RKO (cell line): ENCODE measurements at regions not wholly inside any gene's neighbourhood (a gene's known extent, or its start where the extent isn't known, plus 50 kb on each side); places are given as distances from the start of the nearest gene placed in this dataset.
"Not testable (repeated sequence)": the region's sequence is repeated elsewhere in the genome, so short reads cannot be mapped to it uniquely, and the experiment has no call there.

Source experiments
- DNase-seq: peaks from one replicate; pipeline ENCODE4 v3.0.0-alpha.2; 2016; ENCODE audit warnings: low spot score

DNA sequence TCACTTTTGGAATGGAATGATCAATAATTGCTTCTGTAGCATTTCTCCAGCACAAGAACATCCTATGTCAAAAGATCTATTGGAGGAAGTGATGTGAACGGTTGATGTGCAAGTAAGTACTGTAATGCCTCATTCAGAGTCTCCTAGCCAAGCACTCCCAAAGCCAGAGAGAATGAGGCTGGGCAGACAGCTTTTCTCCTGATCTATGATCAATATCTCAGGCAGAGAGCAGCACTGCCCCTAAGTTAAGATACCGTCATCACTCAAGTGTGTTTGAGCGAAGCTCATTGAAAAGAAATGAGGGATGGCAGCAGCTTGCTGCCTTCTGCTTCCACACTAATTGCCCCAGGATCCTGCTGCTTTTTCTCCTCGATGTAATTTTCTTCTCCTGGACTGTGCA is 324.1 kb upstream of the GRAMD2B start:
- no peak for DNase-seq

DNA sequence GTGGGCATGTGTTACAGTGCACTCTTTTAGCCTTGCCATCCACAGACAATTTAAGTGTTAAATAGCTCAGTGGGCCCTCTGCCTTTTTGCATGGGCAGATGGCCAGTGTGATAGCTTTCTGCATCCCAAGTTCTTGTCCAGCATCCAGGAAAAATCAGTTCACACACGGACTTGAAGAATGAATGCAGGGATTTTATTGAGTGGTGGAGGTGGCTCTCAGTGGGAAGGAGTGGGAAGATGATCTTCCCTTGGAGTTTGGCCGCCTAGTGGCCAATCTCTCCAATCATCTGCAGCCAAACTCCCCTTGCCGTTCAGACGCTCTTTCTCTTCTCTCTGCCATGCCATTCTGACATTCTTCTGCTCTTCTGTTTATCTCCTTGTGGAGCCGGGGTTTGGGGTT is 322.4 kb upstream of the GRAMD2B start:
- DNase-seq, result no peak

DNA sequence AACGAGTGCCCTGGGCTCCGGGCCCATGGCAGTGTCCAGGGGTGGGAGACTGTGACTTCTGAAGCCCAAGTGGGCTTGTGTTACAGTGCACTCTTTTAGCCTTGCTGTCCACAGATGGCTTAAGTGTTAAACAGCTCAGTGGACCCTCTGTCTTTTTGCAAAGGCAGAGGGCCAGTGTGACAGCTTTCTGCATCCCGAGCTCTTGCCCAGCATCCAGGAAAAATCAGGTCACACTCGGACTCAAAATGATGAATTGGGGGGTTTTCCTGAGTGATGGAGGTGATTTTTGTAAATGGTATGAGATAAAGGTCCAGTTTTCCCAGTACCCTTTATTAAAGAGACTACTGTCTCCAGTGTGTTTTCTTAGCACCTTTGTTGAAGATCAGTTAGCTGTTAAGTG is 321.3 kb upstream of the GRAMD2B start:
- no peak for DNase-seq

DNA sequence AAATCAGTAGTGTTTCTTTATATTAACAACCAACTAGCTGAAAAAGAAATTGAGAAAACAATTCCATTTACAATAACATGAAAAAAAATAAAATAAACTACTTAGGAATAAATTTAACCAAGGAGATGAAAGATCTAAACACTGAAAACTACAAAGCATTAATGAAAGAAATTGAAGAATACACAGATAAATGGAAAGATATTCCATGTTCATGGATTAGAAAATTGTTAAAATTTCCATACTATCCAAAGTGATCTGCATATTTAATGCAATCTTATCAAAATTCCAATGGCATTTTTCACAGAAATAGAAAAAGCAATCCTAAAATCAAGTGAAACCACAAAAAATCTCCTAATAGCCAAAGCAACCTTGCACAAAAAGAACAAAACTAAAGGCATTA is 320.2 kb upstream of the GRAMD2B start:
- DNase-seq, result no peak

DNA sequence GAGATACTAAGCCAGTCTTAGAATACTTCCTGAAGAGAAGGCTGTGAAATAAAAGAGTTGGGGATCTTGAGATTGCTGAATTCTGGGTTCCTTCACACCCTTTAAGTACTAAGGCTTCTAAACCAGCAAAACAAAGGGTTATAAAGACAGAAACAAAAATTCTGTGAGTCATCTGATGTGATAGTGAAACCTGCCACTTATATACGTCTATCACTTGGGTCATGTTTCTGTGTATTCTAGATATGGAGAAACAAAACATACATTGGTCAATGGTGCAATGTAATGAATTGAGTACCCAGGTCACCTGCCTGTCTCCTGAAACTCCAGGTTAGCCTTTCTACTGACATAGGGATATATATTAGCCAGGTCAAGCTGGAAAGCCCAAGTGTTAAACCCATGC is 319.3 kb upstream of the GRAMD2B start:
- DNase-seq, result no peak

DNA sequence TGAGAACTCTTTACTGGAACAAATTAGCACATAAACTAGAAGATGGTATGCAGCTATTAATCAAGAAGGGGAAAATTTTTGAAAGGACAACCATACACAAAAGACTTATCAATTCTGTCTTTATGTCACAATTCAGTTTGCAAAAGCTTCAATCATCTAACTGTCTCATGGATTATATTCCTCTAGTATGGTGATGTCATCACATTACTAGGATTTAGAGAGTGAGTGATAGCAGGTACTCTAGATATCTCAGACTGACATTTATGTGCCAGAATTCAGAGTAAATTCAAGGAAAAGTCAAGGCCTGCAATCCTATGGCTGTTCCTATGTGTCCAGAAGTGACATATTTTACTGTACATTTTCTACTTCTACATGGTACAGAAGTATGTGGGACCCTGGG is 318.9 kb upstream of the GRAMD2B start:
- DNase-seq, result no peak

DNA sequence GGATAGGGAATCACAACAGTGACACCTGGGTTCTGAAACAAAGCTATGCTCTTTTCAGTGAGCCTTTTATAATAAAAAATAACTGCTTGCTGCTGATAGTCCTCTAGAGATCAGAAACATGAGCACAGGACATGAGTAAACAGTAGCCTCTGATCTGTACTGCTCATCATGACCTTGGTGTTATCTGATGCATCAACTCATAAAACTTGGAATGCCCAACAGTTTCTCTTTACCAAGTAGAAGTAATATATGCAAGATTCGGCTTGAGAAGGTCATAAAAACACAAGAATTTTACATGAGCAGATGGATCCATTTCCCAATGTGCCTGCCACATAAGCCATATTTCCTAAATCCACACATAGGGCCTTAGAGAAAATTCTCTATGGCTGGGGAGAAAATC is 318.3 kb upstream of the GRAMD2B start:
- no peak for DNase-seq

DNA sequence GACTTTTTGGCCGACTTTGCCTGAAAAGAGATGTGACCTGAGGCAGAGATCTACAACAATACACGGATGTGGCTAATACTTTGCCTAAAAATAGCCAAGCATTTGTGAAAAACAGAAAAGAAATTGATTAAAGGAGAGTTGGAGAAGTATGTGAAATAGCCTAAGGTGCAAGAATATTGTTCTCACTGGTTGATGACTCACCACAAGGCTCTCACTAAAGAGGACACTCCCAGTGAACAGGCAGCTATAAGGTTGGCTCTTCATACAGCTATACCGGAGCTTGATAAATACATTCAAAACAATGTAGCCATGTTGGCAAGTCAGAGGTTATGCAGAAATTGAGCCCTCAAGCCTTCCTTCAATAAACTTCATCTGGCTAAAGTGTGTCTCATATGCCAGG is 317.2 kb upstream of the GRAMD2B start:
- no peak for DNase-seq

DNA sequence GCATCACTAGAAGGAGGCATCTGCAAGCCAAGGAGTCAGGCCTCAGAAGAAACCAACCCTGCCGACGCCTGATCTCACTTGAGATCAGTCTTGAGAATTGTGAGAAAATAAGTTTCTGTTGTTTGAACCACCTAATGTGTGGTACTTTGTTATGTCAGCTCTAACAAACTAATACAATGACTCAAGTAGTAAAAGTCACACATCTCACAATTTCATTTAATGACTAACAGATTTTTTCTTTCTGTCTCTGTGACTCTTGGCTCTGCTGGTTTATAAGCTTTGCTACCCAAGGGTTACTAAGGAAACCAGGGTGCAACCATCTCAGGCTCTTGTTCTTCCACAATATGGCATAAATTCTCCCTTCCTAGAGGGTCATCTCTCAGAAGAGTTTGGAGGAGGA is 315.8 kb upstream of the GRAMD2B start:
- DNase-seq, result no peak

DNA sequence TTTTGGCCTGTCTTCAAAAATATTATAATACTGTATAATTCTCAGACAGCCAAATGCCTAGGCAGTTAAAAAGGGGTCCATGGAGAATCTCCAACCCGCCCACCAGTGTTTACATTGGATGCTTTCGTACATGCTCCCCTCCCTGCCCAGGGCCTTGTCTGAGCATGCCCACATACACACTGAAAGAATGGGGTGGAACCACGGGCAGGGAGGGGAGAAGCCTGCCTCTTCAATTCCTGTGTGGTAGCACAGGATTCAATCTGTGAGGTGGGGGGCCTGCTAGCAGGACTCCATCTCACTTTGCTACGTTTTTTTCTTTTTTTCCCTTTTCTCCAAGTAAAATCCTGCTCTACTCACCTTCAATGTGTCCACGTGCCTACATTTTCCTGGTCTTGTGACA is 314.7 kb upstream of the GRAMD2B start:
- no peak for DNase-seq

DNA sequence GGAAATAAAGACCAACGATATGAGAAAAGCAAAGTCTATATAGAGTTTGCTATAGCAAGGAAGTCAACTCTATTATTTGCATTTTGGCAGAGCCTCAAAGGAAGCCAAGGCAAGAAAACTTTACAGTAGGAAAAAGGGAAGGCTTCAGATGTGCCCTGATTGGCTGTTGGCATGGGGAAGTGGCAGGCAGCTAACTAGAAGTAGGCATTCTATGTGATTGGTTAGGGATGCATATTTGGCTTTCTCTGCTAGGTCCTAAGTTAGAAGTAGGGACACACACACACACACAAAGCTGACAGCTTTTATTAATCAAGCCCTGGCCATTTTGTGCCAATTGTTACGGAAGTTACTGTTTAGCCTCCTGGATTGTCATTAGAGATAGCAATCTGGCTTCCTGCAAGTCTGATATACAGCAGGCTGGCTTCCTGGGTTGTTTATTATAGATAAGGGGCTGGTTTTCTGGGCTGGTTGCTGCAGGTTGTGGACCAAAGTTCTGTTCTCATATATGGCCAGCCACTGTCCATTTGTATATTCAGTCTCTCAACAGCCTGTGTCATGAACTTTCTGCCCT is 308.1 kb upstream of the GRAMD2B start:
- DNase-seq, result no peak

DNA sequence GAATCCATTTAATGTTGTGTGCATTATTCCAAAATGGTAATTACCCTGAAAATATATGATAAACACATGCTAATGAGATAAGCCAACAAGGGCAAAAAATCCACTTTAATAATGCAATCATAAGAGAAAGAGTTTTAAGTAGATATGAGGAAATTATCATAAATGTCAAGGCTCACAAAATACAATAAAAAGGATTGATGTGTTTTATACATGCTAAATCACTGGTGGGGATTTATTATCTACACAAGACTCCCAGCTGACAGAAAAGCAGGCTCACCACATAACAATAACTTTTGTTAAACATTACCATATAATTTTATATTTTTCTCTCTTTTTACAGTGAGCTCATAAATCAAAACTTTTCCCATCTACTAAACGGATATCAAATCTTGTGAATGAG is 306.2 kb upstream of the GRAMD2B start:
- no peak for DNase-seq

DNA sequence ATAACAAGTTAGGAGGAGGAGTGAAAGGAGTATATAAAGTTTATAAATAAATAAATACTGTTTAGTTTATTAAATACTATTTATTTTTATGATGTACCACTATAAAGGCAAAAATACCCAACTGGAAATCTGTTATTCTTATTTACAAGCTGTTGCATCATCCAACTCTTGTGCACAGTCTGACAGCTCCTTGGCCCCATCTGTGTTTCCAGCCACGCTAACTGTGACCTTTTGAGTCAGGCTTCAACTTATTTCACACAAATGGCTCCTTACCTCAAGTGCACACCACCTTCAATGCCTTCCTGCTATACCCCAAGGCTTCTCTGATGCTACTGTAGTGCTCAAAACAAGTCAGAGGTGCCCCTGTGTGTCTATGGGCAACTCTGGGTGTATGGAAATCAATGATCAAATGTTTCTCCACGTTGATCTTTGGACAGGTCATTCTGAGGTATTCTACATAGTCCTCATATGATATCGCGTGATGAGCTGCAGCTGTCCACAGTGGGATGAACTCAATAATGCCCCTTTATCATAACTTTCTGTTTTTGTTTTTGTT is 303.2 kb upstream of the GRAMD2B start:
- no peak for DNase-seq

DNA sequence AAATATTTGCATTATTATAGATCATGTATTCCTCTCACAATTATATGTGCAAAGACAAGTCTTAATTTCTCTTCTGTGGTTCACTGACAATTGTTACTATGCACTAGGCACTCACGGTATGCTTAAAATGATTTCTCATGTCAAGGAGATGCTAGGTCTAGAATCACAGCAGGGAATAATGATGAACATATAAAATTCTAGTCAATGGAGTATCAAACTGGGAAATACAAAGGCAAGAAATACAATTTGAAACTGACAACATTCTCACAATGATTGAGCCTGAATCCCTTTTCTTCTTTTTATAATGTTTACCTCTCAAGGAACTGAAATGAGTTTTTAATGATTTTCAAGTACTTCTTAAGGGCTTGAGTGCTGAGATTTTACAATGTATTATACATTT is 302.3 kb upstream of the GRAMD2B start:
- DNase-seq, result no peak

DNA sequence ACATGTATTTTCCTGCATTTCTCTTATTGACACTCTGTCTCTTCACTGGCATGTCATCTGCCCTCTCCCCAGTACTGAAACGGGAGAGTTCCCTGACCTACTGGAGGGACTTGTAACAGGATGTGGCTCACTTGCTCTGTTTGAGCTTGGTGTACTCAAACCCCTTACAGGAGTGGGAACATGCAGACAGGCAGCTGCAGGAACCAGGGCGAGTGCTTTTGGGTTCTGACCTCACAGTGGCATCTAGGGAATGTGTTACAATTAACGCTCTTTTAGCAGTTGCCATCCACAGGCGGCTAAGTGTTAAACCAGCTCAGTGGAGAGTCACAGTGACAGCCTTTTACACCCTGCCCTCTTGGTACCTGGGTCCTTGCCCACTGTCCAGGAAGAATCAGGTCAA is 300.3 kb upstream of the GRAMD2B start:
- no peak for DNase-seq

DNA sequence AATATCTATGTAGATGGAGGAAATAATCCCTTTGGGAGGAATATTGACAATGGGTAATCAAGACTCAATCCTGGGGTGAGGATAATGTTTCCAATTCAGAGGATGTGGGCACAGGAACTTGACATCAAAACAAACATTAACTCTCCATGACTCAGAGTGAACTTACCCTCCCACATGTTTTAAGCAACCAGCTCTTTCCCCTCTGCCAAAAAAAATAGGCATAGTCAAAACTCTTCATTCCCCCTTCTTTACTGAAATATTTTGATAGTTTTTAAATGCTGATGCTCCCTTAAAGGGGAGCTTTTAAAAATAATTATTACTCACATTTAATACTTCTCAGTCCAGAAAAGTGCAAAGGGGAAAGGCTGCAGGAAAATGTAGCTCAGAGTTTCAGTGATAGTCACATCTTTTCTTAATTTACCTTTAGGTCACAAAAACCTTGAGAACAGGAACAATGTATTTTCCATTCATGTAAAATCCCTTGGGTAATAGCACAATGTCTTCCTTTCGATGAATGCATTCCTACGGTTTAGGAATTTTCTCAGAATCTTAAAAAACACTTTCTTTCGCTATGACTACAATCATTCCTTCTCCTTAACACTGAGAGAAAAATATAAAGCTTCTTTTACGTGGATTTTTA is 298.4 kb upstream of the GRAMD2B start:
- peak; percentile 33 for DNase-seq

DNA sequence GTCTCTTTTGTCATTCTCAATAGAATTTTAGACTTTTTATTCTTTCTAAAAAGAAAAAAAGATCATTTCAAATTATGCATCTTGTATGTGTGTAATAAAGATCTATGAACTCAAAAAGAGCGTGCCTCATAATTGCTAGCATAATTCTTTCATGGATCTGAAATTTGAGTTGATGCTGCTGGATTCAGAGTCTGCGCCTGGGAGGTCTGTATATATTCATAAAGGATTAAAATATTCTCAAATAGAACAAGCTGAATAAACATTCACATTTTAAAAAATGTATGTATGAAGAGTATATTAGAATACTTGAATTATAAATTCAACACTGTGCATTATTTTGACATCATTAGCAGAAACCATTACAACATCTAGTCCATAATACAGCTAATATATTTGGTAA is 297.8 kb upstream of the GRAMD2B start:
- no peak for DNase-seq

DNA sequence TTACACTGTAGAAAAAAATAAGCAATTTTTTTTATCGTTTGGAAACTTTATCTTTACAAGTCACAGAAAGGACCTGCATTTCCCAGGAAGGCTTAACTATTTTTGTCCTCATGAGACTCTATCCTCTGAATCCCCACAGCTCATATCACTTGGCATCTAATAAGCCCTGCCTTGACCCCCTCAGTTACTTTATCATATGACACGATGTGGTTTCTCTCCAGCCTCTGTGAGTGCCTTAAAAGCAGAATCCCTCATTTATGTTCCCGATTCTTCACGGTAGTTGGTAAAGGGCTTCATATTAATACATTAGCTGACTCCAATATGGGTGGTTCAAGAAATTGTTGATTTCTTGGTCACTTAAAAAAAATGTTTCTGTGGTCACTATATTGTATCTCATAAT is 296.6 kb upstream of the GRAMD2B start:
- DNase-seq, result no peak

DNA sequence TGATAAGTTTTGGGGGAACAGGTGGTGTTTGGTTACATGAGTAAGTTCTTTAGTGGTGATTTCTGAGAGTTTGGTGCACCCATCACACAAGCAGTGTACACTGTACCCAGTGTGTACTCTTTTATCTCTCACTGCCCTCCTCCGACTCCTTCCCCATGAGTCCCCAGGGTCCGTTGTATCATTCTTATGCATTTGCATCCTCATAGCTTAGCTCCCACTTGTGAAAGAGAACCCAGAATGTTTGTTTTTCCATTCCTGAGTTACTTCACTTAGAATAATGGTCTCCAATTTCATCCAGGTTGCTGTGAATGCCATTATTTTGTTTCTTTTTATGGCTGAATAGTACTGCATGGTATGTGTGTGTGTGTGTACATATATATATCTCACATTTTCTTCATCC is 295.8 kb upstream of the GRAMD2B start:
- not testable (repeated sequence) for DNase-seq

DNA sequence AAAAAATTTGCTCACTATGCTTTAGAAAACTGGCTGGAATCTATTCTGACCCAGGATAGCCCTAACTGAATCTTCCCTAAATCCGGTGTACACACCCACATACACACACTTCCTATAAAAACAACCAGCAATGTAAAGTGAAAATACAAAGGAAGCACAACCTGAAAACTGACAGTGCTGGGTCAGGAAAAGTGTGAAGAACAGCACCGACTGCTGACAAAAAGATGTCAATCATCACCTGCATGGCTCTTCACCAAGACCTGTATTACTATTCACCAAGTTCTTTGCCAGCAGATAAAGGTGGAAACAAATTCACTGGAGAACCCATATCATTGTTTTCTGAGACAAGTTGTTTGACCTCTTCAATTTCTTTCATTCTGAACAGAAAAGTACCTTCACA is 293.8 kb upstream of the GRAMD2B start:
- no peak for DNase-seq

DNA sequence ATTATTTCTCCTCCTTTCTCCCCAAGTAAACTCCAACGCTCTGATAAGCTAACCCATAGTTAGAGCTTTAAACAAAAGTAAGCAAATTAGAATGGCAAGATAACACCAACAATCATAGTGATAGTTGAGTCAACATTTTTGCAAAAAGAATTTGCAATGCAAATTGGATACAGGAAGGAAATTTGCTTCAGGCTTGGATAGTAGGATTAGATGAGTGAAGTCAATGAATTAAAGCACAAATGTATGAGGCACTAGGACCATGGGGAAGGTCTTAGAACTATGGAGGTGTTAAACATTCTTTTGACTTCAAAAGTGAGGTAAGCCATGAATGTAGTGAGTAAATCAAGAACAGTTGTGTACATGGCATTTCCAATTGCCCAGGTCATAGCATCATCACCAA is 289.8 kb upstream of the GRAMD2B start:
- DNase-seq, result no peak

DNA sequence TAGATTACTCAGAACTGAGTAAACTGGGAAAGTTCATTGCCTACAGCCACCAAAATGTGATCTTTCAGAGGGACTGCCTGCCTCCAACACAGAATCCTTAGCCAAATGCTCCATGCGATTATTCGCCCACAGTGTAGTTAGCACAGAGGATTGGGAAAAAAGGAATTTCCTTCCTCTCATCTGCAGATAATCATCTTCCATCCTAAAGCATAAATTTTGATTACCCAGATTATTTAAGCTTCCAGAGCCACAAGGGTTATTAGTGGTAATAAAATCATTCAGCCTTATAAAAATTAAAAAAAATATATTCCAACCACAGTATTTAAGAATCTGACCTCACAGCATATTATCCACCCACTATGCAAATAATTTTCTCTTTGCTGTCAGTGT is 285.3 kb upstream of the GRAMD2B start:
- DNase-seq, result no peak

DNA sequence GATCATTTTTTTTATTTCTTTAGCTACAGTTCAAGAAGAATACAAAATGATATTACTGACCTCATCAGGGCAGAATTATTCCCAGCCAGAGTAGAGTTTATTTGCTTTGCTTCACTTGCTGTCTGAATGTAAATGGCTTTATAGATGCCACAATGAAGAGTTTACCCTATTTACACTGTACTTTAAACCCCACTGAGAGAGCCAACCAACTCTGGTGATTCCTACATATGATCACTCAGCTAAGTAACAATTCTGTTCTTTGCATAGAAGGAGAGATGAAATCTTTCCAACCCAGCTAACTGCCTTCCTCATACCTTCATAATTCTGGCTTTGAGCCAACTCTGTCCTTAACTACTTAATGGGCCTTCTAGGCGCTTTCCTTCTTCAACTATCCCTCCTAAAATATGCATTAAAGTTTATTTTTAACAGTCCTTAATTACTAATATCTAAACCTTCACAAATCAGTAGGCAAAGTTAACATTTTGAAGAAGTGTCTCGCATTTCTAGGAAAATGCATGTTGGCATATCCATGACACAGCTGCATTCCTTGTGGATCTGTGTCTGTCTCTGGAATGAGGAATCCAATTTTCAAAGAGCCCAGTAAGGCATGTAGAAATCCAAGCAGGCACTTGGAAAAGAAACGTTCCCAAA is 284.8 kb upstream of the GRAMD2B start:
- DNase-seq, result no peak

DNA sequence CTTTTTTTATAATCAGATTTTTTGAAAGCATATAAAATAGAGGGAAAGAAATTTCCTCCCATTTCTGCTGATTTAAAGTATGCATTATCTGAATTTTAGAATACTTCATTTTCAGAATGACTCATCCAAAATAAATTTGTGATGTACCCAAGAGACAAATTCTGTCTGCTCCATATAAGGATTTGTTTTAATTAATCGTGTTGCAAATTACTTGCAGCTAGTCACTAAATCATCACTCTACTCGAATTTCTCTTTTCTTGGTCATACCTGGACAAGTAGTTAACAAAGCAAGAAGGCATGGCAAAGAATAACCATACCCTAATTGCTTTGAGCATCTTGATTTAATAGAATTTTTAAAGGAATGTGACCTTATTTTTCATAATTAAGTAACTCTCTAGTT is 284.1 kb upstream of the GRAMD2B start:
- DNase-seq, result no peak
